Type B pancreatic cell (in vitro differentiated cells): ENCODE measurements at regions not wholly inside any gene's neighbourhood (a gene's known extent, or its start where the extent isn't known, plus 50 kb on each side); places are given as distances from the start of the nearest gene placed in this dataset.

Experiments used
- DNase-seq: peaks from one replicate; pipeline ENCODE4 v3.0.0; 2021; ENCODE audit warnings: mixed read lengths; ENCODE audit not compliant: unreplicated experiment; ENCODE audit errors: extremely low spot score
- H3K27ac Mint-ChIP-seq: 2 replicates; pipeline ENCODE4 v1.8.0; 2021; ENCODE audit warnings: mild to moderate bottlenecking, mixed read lengths
- H3K27me3 Mint-ChIP-seq: 2 replicates; pipeline ENCODE4 v1.8.0; 2021; ENCODE audit warnings: mixed read lengths
- H3K36me3 Mint-ChIP-seq: 2 replicates; pipeline ENCODE4 v1.8.0; 2021; ENCODE audit warnings: mixed read lengths
- H3K4me1 Mint-ChIP-seq: one replicate; pipeline ENCODE4 v1.8.0; 2021; ENCODE audit warnings: mixed read lengths; ENCODE audit not compliant: unreplicated experiment
- H3K4me3 Mint-ChIP-seq: 2 replicates; pipeline ENCODE4 v1.8.0; 2021; ENCODE audit warnings: mild to moderate bottlenecking, mixed read lengths
- H3K9me3 Mint-ChIP-seq: 2 replicates; pipeline ENCODE4 v1.8.0; 2021; ENCODE audit warnings: mixed read lengths
- TF ChIP-seq, protein P1 (sequence below): fragments of 200-600 bp; sonication (generic); conservative IDR thresholded peaks from 2 replicates; pipeline ENCODE4 v1.5.0; 2021; ENCODE audit warnings: antibody characterized with exemption, mild to moderate bottlenecking

DNA sequence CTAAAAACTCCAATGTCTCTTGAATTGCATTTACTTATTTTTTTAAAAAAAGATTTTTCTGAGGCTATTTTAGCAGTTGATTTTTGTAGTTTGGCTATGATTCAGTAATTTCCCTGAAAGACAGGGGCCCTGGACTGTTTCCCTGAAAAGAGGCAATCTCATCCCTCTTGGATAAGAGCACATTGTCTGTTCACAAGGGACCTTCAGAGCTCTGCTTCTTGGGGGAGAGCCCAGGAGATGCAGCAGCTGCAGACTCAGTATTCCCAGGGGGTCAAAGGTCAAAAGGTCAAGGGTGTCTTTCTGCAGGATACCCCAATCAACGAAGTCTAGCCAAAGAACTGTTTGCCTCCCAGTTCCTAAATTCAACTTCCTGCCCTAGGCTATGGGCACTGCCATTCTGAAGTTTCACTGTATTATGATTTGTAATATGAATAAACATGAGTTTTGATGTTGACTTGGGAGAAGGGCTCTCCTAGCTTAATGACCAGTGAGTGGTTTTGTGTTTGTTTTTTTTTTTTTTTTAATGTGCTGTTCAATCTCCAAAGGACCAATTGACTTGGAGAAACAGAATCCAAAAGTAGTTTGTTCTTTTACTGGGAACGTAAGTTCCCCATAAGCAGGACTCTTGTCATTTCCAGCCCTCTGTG, 157.0 kb upstream of the SERPINE2 start:
- Mint-ChIP-seq H3K4me3 (no peak overlapping the region), H3K27ac (no peak overlapping the region)

DNA sequence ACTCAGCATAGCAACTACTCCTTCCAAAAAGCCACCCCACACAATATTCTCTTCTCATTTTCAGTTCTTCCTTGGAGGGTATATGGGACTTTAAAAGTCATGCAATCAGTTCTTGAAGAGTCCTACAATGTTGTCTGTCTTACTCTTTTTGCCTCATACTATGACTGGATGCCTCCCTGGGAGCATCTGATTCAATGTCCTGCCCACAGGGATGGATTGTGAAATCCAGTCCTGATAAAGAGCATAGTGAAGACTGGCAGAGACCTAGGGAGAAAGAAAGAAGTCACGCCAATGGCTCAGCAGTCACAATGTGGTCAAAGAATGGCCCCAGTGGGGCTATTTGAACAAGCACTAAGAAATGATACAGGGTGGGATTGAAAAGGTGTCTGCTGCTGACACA, 155.1 kb upstream of the SERPINE2 start:
- Mint-ChIP-seq H3K27me3 (peaks cover 6% of the 10 kb centered on the region), H3K27ac (no peak overlapping the region), H3K4me1 (peaks cover under 1% of the 10 kb centered on the region), H3K9me3 (peaks cover 14% of the 10 kb centered on the region), H3K4me3 (no peak overlapping the region), H3K36me3 (no peaks in the 10 kb centered on the region)
- no peak for DNase-seq
- TF ChIP-seq, protein P1, sequence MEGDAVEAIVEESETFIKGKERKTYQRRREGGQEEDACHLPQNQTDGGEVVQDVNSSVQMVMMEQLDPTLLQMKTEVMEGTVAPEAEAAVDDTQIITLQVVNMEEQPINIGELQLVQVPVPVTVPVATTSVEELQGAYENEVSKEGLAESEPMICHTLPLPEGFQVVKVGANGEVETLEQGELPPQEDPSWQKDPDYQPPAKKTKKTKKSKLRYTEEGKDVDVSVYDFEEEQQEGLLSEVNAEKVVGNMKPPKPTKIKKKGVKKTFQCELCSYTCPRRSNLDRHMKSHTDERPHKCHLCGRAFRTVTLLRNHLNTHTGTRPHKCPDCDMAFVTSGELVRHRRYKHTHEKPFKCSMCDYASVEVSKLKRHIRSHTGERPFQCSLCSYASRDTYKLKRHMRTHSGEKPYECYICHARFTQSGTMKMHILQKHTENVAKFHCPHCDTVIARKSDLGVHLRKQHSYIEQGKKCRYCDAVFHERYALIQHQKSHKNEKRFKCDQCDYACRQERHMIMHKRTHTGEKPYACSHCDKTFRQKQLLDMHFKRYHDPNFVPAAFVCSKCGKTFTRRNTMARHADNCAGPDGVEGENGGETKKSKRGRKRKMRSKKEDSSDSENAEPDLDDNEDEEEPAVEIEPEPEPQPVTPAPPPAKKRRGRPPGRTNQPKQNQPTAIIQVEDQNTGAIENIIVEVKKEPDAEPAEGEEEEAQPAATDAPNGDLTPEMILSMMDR: no peak

More for the DNA sequence above, 157.0 kb upstream of the SERPINE2 start:
- peaks cover 6% of the 10 kb centered on the region for H3K27me3 Mint-ChIP-seq
- DNase-seq: no peak
- H3K36me3 Mint-ChIP-seq: no peaks in the 10 kb centered on the region
- peaks cover 14% of the 10 kb centered on the region for H3K9me3 Mint-ChIP-seq
- no peaks in the 10 kb centered on the region for H3K4me1 Mint-ChIP-seq
- TF ChIP-seq, protein P1: no peak

DNA sequence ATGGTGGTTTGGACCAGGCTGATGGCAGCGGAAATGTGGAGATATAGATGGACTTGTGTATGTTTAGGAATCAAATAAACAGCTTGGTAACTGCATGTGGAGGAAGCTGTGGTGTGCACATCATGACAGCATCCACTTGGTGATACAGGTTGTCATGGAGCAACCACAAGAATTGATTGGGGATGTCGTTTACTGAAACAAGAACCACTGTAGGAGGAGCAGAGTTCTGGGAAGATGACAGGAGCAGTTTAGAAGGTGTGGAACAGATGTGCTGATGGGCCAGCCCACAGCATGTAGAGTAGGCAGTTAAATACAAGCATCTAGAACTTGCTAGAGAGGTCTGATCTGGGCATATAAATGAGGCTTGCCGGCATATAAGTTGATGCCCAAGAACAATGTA, 152.4 kb upstream of the SERPINE2 start:
- H3K36me3 Mint-ChIP-seq: no peaks in the 10 kb centered on the region
- H3K27ac Mint-ChIP-seq: no peak overlapping the region
- DNase-seq: no peak
- peaks cover 7% of the 10 kb centered on the region for H3K4me1 Mint-ChIP-seq
- TF ChIP-seq, protein P1: no peak
- peaks cover 9% of the 10 kb centered on the region for H3K27me3 Mint-ChIP-seq
- peaks cover 14% of the 10 kb centered on the region for H3K9me3 Mint-ChIP-seq
- no peak overlapping the region for H3K4me3 Mint-ChIP-seq

DNA sequence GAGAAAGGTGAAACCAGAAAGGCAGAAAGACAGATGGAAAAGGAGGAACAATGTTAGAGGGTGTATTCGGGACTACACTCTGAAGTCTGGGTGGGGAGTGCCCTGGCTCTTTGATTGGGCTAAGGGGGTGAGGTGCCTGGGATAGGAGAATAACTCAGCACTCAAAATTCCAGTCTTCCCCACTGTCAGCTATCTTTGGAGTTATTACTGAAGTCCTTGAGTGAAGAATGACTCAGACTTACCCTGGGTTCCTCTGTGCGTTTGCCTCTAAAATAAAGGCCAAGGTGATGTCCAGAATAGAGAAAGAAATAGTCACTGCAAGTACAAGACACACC, 151.8 kb upstream of the SERPINE2 start:
- H3K27ac Mint-ChIP-seq: no peak overlapping the region
- no peaks in the 10 kb centered on the region for H3K36me3 Mint-ChIP-seq
- no peak overlapping the region for H3K4me3 Mint-ChIP-seq
- H3K4me1 Mint-ChIP-seq: peaks cover 7% of the 10 kb centered on the region
- peaks cover 9% of the 10 kb centered on the region for H3K27me3 Mint-ChIP-seq
- peaks cover 14% of the 10 kb centered on the region for H3K9me3 Mint-ChIP-seq
- DNase-seq: no peak
- TF ChIP-seq, protein P1: no peak

DNA sequence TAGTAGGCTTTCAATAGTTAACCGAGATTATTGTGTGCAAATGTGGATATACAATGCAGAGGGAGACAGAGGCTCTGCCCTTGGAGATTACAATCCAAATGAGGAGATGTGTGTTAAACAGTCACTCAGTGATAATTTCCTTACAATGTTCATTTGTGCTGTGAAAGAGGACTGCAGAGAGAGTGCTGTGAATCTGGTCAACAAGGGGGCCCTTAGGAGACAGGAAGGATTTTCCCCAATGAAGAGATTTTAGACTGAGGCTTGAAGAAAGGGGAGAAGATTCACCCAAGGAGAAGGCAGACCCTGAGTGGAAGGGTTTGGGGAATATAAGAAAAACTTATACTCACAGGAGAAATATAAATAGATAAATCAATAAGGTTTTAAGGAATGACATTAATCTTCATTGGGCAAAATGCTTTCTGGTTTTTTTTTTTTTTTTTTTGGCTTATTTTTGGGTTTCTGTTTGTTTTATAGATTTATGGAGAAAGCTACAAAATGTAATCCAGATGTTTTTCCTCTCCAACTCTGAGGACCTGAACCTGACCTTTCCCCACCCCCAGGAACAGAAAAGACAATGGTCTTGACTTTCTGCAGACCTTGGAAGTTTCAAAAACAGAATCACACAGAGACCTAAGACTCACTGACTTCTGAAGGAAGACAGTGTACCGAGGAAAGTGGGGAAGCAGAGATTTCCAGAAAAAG, 151.3 kb upstream of the SERPINE2 start:
- H3K4me3 Mint-ChIP-seq: no peak overlapping the region
- H3K36me3 Mint-ChIP-seq: no peaks in the 10 kb centered on the region
- peaks cover 13% of the 10 kb centered on the region for H3K9me3 Mint-ChIP-seq
- TF ChIP-seq, protein P1: no peak
- DNase-seq: no peak
- H3K27ac Mint-ChIP-seq: no peak overlapping the region
- peaks cover 9% of the 10 kb centered on the region for H3K27me3 Mint-ChIP-seq
- peaks cover 7% of the 10 kb centered on the region for H3K4me1 Mint-ChIP-seq
